Peyer's patch (tissue), 4 donors: ENCODE measurements at regions not wholly inside any gene's neighbourhood (a gene's known extent, or its start where the extent isn't known, plus 50 kb on each side); places are given as distances from the start of the nearest gene placed in this dataset.

Source experiments
- CTCF ChIP-seq, 6 experiments: fragments of 450-650 bp in 4 of 6; fragments of 200-600 bp in 2 of 6; sonication (generic) in 1 of 6; IDR thresholded peaks; one replicate each; pipeline ENCODE4 v1.5.1; 2017 to 2019; ENCODE audit warnings: antibody characterized with exemption in 6 of 6, mild to moderate bottlenecking in 3 of 6, moderate library complexity in 1 of 6
- POLR2A ChIP-seq, 2 donors: fragments of 450-650 bp; IDR thresholded peaks; one replicate each; pipeline ENCODE4 v1.5.1; 2017; ENCODE audit warnings: antibody characterized with exemption in 2 of 2, mild to moderate bottlenecking in 2 of 2, moderate library complexity in 2 of 2

GRCh38 chr4:11542952-11543351, 114.3 kb upstream of the HS3ST1 start:
- TF ChIP-seq CTCF (IDR thresholded peaks at IDR 0.05), result no peak
- TF ChIP-seq POLR2A (IDR thresholded peaks at IDR 0.05), result no peak
